ENCODE measurements at regions not wholly inside any gene's neighbourhood (a gene's known extent, or its start where the extent isn't known, plus 50 kb on each side); places are given as distances from the start of the nearest gene placed in this dataset.

DNA sequence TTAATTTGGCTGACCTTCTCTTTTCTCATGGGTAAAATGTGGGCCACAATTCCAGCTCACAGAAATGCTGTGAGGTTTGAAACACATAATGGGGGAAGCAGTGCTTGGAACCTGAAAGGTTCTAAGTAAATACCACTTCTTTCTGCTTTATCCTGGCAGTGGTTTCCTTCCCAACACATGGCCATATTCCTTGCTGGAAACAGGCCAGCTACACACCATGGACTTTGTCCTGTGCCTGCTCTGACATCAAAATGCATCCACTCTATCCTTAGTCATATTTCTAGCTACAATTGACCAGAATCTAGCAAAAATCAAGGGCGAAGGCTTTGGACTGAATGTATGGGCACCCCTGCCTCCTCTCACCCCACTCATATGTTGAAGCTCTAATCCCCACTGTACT, 93.1 kb upstream of the TRPC7 start:
- no peak overlapping the region for H3K4me3 ChIP-seq (ENCODE audit: low read length)
- H4K20me1 ChIP-seq (ENCODE audit: insufficient read depth), result no peaks in the 10 kb centered on the region
- no peak overlapping the region for H2AFZ ChIP-seq (ENCODE audit: low read depth, low read length)
- no peak overlapping the region for H3K27ac ChIP-seq (ENCODE audit: low read length)
- TF ChIP-seq MXI1 (conservative IDR thresholded peaks at IDR 0.05; ENCODE audit: poor library complexity, severe bottlenecking) (no peak), CTCF (IDR thresholded peaks at IDR 0.05; ENCODE audit: poor library complexity, severe bottlenecking) (no peak), POLR2AphosphoS5 (IDR thresholded peaks at IDR 0.05) (no peak), RAD21 (conservative IDR thresholded peaks at IDR 0.05) (no peak), EP300 (conservative IDR thresholded peaks at IDR 0.05; ENCODE audit: poor library complexity, severe bottlenecking) (no peak), REST (IDR thresholded peaks at IDR 0.05; ENCODE audit: borderline replicate concordance) (no peak), TAF1 (IDR thresholded peaks at IDR 0.05; ENCODE audit: low read depth) (no peak)
- H3K36me3 ChIP-seq (ENCODE audit: insufficient read depth, low read length), result no peaks in the 10 kb centered on the region
- H3K4me2 ChIP-seq (ENCODE audit: low read length), result no peak overlapping the region
- H3K9me3 ChIP-seq (ENCODE audit: low read length), result no peaks in the 10 kb centered on the region
- no peaks in the 10 kb centered on the region for H3K9me2 ChIP-seq (ENCODE audit: insufficient read depth, low read length)
- H3K9ac ChIP-seq (ENCODE audit: low read length), result no peak overlapping the region
- no peaks in the 10 kb centered on the region for H3K79me2 ChIP-seq (replicated peaks; ENCODE audit: insufficient read depth, low read length)
- H3F3A ChIP-seq (ENCODE audit: insufficient read depth, low read length, poor library complexity, severe bottlenecking), result no peaks in the 10 kb centered on the region
- H3K27me3 ChIP-seq (ENCODE audit: insufficient read depth, low read depth, low read length), result no peaks in the 10 kb centered on the region

- Histone ChIP-seq H3K4me2 (ENCODE audit: low read length) (no peak overlapping the region), H4K20me1 (ENCODE audit: insufficient read depth) (no peaks in the 10 kb centered on the region), H3K27ac (ENCODE audit: low read length) (no peak overlapping the region), H3K27me3 (ENCODE audit: insufficient read depth, low read depth, low read length) (no peaks in the 10 kb centered on the region), H3K9me3 (ENCODE audit: low read length) (no peaks in the 10 kb centered on the region), H3K79me2 (replicated peaks; ENCODE audit: insufficient read depth, low read length) (no peaks in the 10 kb centered on the region), H2AFZ (ENCODE audit: low read depth, low read length) (no peak overlapping the region), H3F3A (ENCODE audit: insufficient read depth, low read length, poor library complexity, severe bottlenecking) (no peaks in the 10 kb centered on the region), H3K4me3 (ENCODE audit: low read length) (no peak overlapping the region), H3K9me2 (ENCODE audit: insufficient read depth, low read length) (no peaks in the 10 kb centered on the region), H3K36me3 (ENCODE audit: insufficient read depth, low read length) (no peaks in the 10 kb centered on the region), H3K9ac (ENCODE audit: low read length) (no peak overlapping the region)
- TF ChIP-seq EZH2 (IDR thresholded peaks at IDR 0.05; ENCODE audit: borderline replicate concordance, insufficient read depth, low read length, poor library complexity, severe bottlenecking) (no peak), RAD21 (conservative IDR thresholded peaks at IDR 0.05) (no peak), REST (IDR thresholded peaks at IDR 0.05; ENCODE audit: borderline replicate concordance) (no peak), CTCF (IDR thresholded peaks at IDR 0.05; ENCODE audit: poor library complexity, severe bottlenecking) (no peak), EP300 (conservative IDR thresholded peaks at IDR 0.05; ENCODE audit: poor library complexity, severe bottlenecking) (no peak), SMC3 (conservative IDR thresholded peaks at IDR 0.05; ENCODE audit: poor library complexity) (no peak), MXI1 (conservative IDR thresholded peaks at IDR 0.05; ENCODE audit: poor library complexity, severe bottlenecking) (no peak), TAF1 (IDR thresholded peaks at IDR 0.05; ENCODE audit: low read depth) (no peak), POLR2AphosphoS5 (IDR thresholded peaks at IDR 0.05) (no peak)
Measured at GRCh38 chr5:136457390-136458013, 92.2 kb upstream of the TRPC7 start.

Measured in neural cell (in vitro differentiated cells).